A673 (cell line): ENCODE measurements at regions not wholly inside any gene's neighbourhood (a gene's known extent, or its start where the extent isn't known, plus 50 kb on each side); places are given as distances from the start of the nearest gene placed in this dataset.
A peak's percentile ranks its signal among the peaks of the same experiment; 100 is the strongest.

Source experiments
- CTCF ChIP-seq: fragments of 300-800, 200-600 bp; sonication (generic); conservative IDR thresholded peaks from 2 replicates; pipeline ENCODE4 v1.5.1; 2017; ENCODE audit warnings: low read depth, mild to moderate bottlenecking, antibody characterized with exemption, low read length, moderate library complexity, mixed read lengths
- EZH2 ChIP-seq: fragments of 200-600 bp; sonication (generic); IDR thresholded peaks from 2 replicates; pipeline ENCODE4 v1.6.1; 2017; ENCODE audit warnings: borderline replicate concordance, low read depth, mild to moderate bottlenecking, mixed read lengths, antibody characterized with exemption, low read length; ENCODE audit not compliant: poor library complexity, severe bottlenecking

GRCh38 chr10:83373671-83374070 is 765.6 kb upstream of the GHITM start:
- TF ChIP-seq CTCF (peak; percentile 42), EZH2 (no peak)
